NT2/D1 (cell line): ENCODE measurements at regions not wholly inside any gene's neighbourhood (a gene's known extent, or its start where the extent isn't known, plus 50 kb on each side); places are given as distances from the start of the nearest gene placed in this dataset.

Experiments used
- SUZ12 ChIP-seq: IDR thresholded peaks from 2 replicates; pipeline ENCODE4 v1.6.1; 2011; ENCODE audit not compliant: insufficient read length, insufficient read depth; ENCODE audit errors: extremely low read depth
- YY1 ChIP-seq: IDR thresholded peaks from 2 replicates; pipeline ENCODE4 v1.6.1; 2011; ENCODE audit not compliant: insufficient read length, insufficient read depth
- ZNF274 ChIP-seq: IDR thresholded peaks from 2 replicates; pipeline ENCODE4 v1.6.1; 2011; ENCODE audit warnings: mild to moderate bottlenecking, low read depth, low read length

DNA sequence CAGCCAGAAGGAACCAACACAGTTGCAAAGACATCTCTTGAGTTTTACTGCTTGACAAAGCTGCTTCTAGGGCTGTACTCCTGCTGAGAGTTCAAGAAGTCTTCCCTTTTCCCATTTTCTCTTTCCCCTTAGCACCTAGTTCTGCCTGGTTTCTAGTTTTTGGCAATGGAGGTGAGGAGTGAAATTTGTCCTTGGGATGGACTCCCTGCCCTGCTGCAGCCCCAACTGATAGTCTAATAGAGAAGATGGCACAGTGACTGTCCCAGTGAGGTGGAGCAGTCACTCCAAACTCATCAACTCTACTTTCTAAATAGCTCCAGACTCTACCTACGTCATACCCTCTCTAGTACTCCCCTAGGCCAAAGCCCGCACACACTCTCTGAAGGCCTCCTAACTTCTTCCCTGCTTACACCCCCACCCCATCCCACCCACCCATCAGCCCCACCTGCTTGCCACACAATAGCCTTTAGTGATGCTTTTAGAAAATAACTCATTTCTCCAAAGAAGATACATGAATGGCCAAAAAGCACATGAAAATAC is 164.4 kb downstream of the DDX1 start:
- TF ChIP-seq SUZ12 (no peak), ZNF274 (no peak), YY1 (no peak)
